Peyer's patch (tissue), 4 donors: ENCODE measurements at regions not wholly inside any gene's neighbourhood (a gene's known extent, or its start where the extent isn't known, plus 50 kb on each side); places are given as distances from the start of the nearest gene placed in this dataset.

Experiments
- POLR2A ChIP-seq, 2 donors: fragments of 450-650 bp; IDR thresholded peaks; one replicate each; pipeline ENCODE4 v1.5.1; 2017; ENCODE audit warnings: antibody characterized with exemption in 2 of 2, mild to moderate bottlenecking in 2 of 2, moderate library complexity in 2 of 2
- TF ChIP-seq, protein P1 (sequence below), 6 experiments: fragments of 450-650 bp in 4 of 6; fragments of 200-600 bp in 2 of 6; sonication (generic) in 1 of 6; IDR thresholded peaks; one replicate each; pipeline ENCODE4 v1.5.1; 2017 to 2019; ENCODE audit warnings: antibody characterized with exemption in 6 of 6, mild to moderate bottlenecking in 3 of 6, moderate library complexity in 1 of 6

DNA sequence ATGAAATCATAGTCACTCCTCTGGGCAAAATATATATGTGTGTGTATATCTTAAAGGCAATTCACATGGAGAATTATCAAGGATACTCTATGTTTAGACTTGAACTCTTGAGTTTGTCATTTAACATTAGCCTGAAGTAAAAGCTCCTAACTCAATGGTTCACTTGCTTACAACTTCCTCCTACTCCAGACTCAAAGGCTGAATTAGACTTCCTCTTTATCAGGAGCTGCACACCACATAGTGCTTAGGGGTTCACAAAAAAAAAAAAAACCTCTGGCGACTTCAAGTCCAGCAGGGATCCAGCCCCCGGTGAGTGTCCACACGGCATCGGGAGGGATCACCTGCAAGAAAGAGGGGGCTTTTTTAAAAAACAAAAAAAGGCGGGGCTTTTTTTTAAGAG is 68.2 kb upstream of the LSM14A start:
- TF ChIP-seq, protein P1, sequence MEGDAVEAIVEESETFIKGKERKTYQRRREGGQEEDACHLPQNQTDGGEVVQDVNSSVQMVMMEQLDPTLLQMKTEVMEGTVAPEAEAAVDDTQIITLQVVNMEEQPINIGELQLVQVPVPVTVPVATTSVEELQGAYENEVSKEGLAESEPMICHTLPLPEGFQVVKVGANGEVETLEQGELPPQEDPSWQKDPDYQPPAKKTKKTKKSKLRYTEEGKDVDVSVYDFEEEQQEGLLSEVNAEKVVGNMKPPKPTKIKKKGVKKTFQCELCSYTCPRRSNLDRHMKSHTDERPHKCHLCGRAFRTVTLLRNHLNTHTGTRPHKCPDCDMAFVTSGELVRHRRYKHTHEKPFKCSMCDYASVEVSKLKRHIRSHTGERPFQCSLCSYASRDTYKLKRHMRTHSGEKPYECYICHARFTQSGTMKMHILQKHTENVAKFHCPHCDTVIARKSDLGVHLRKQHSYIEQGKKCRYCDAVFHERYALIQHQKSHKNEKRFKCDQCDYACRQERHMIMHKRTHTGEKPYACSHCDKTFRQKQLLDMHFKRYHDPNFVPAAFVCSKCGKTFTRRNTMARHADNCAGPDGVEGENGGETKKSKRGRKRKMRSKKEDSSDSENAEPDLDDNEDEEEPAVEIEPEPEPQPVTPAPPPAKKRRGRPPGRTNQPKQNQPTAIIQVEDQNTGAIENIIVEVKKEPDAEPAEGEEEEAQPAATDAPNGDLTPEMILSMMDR (IDR thresholded peaks at IDR 0.05) = no peak
- TF ChIP-seq POLR2A (IDR thresholded peaks at IDR 0.05) = no peak
